Fibroblast of pulmonary artery (primary cell): ENCODE measurements at regions not wholly inside any gene's neighbourhood (a gene's known extent, or its start where the extent isn't known, plus 50 kb on each side); places are given as distances from the start of the nearest gene placed in this dataset.
A peak's percentile ranks its signal among the peaks of the same experiment; 100 is the strongest.

Experiments used
- DNase-seq: peaks from one replicate; pipeline ENCODE4 v3.0.0-alpha.2; 2010; ENCODE audit warnings: low read depth
- H3K4me3 ChIP-seq: replicated peaks from 2 replicates; pipeline ENCODE4 v1.5.1; 2011; ENCODE audit warnings: low read depth, mild to moderate bottlenecking, control low read depth, low read length, moderate library complexity
- CTCF ChIP-seq: IDR thresholded peaks from 2 replicates; pipeline ENCODE4 v1.5.1; 2011; ENCODE audit warnings: mild to moderate bottlenecking, control low read depth, low read length, inconsistent platforms; ENCODE audit errors: missing control alignments

GRCh38 chr1:191970116-191970515 is 188.1 kb upstream of the RGS18 start:
- TF ChIP-seq CTCF: no peak
- DNase-seq: no peak
- no peak overlapping the region for H3K4me3 ChIP-seq

GRCh38 chr1:191971447-191971846 is 186.8 kb upstream of the RGS18 start:
- no peak overlapping the region for H3K4me3 ChIP-seq
- no peak for DNase-seq
- no peak for TF ChIP-seq CTCF

GRCh38 chr1:191974004-191974403 is 184.3 kb upstream of the RGS18 start:
- H3K4me3 ChIP-seq: no peak overlapping the region
- no peak for DNase-seq
- no peak for TF ChIP-seq CTCF

GRCh38 chr1:191977874-191978506 is 180.3 kb upstream of the RGS18 start:
- no peak for TF ChIP-seq CTCF
- DNase-seq: no peak
- no peak overlapping the region for H3K4me3 ChIP-seq

- DNase-seq: peak; percentile 25
- H3K4me3 ChIP-seq: no peak overlapping the region
- no peak for TF ChIP-seq CTCF
Observed at GRCh38 chr1:191984856-191985255, 173.4 kb upstream of the RGS18 start.

- TF ChIP-seq CTCF: no peak
Observed at GRCh38 chr1:191992118-191992517, 166.1 kb upstream of the RGS18 start.

GRCh38 chr1:191993549-191993948 is 164.7 kb upstream of the RGS18 start:
- DNase-seq: peak; percentile 72
- no peak overlapping the region for H3K4me3 ChIP-seq
- peak; percentile 54 for TF ChIP-seq CTCF

More at GRCh38 chr1:191992118-191992517, 166.1 kb upstream of the RGS18 start:
- no peak overlapping the region for H3K4me3 ChIP-seq
- DNase-seq: no peak
